Stimulated activated CD8-positive, alpha-beta memory T cell treated with anti-CD3 and anti-CD28 coated beads, Interleukin-4, amount 100 ng/mL, for 4 hours (primary cell): ENCODE measurements at regions not wholly inside any gene's neighbourhood (a gene's known extent, or its start where the extent isn't known, plus 50 kb on each side); places are given as distances from the start of the nearest gene placed in this dataset.

Experiments
- DNase-seq, 2 donors: peaks; one replicate each; pipeline ENCODE4 v3.0.0-alpha.2; 2020; ENCODE audit warnings: low read depth in 2 of 2, low spot score in 1 of 2

- no peak for DNase-seq
Observed at GRCh38 chr1:194133152-194133551, 946.7 kb upstream of the B3GALT2 start.

GRCh38 chr1:194118086-194118485 lies 931.7 kb upstream of the B3GALT2 start:
- DNase-seq = no peak

GRCh38 chr1:194117582-194117981 lies 931.2 kb upstream of the B3GALT2 start:
- DNase-seq = no peak

- no peak for DNase-seq
Observed at GRCh38 chr1:194114288-194114687, 927.9 kb upstream of the B3GALT2 start.

GRCh38 chr1:194105381-194105780 lies 919.0 kb upstream of the B3GALT2 start:
- DNase-seq = no peak

GRCh38 chr1:194104247-194104844 lies 917.9 kb upstream of the B3GALT2 start:
- DNase-seq = no peak

- DNase-seq = no peak
Observed at GRCh38 chr1:194103516-194104246, 917.3 kb upstream of the B3GALT2 start.

- DNase-seq = no peak
Observed at GRCh38 chr1:194103101-194103500, 916.7 kb upstream of the B3GALT2 start.

GRCh38 chr1:194102607-194103006 lies 916.2 kb upstream of the B3GALT2 start:
- DNase-seq = no peak

GRCh38 chr1:194084755-194085154 lies 898.3 kb upstream of the B3GALT2 start:
- no peak for DNase-seq

- DNase-seq = no peak
Observed at GRCh38 chr1:194081444-194081843, 895.0 kb upstream of the B3GALT2 start.

GRCh38 chr1:194080826-194081225 lies 894.4 kb upstream of the B3GALT2 start:
- no peak for DNase-seq

- DNase-seq = no peak
Observed at GRCh38 chr1:194078765-194079164, 892.4 kb upstream of the B3GALT2 start.

- no peak for DNase-seq
Observed at GRCh38 chr1:194076646-194077045, 890.2 kb upstream of the B3GALT2 start.

- DNase-seq = no peak
Observed at GRCh38 chr1:194073833-194074232, 887.4 kb upstream of the B3GALT2 start.

GRCh38 chr1:194071205-194071604 lies 884.8 kb upstream of the B3GALT2 start:
- DNase-seq = no peak

GRCh38 chr1:194069831-194070218 lies 883.4 kb upstream of the B3GALT2 start:
- DNase-seq = no peak

- DNase-seq = no peak
Observed at GRCh38 chr1:194069168-194069830, 882.9 kb upstream of the B3GALT2 start.

- DNase-seq = no peak
Observed at GRCh38 chr1:194068446-194069167, 882.2 kb upstream of the B3GALT2 start.

- DNase-seq = no peak
Observed at GRCh38 chr1:194067772-194068171, 881.4 kb upstream of the B3GALT2 start.

GRCh38 chr1:194062962-194063361 lies 876.5 kb upstream of the B3GALT2 start:
- DNase-seq = no peak

- no peak for DNase-seq
Observed at GRCh38 chr1:194062526-194062925, 876.1 kb upstream of the B3GALT2 start.
